Activated CD4-positive, alpha-beta T cell treated with anti-CD3 and anti-CD28 coated beads, Interleukin-2, amount 50 U/mL, for 16 hours (primary cell): ENCODE measurements at regions not wholly inside any gene's neighbourhood (a gene's known extent, or its start where the extent isn't known, plus 50 kb on each side); places are given as distances from the start of the nearest gene placed in this dataset.

Source experiments
- DNase-seq: peaks from one replicate; pipeline ENCODE4 v3.0.0-alpha.2; 2020

DNA sequence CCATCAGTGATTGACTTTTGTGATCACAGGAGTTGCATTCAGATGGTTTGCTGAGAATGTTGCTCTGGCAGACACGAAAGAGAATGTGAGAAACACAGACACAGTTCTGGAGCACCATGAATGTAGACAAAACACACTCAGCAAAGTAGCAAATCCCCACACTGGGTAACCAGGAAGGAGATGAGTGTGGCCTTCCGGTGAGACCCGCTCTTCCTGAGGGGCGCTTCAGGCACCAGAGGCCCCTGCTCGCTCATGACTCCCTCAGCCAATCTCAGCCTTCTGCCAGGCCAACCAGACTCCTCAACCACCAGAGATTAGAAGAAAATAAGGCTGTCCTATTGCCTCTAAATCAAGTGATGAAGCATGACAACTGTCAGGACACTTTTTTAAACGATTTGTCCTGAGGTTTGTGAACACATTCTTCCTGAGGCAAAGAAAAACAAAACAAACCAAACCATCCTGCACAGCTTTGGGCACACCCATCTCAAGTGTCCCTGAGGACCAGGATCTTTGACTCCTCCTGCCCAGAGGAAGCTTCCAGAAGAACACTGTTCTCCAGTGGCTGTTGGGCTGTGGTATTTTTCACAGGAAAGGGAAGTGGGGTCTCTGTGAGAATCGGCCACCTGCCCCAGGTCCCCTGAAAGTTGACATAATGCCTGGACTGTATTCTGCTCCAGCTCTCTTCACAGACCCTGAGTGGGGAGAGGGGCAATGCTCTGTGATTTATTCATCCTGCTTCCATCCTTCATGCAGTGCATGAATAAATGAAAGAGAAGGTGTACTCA is 152.8 kb downstream of the BCL11A start:
- DNase-seq = no peak

DNA sequence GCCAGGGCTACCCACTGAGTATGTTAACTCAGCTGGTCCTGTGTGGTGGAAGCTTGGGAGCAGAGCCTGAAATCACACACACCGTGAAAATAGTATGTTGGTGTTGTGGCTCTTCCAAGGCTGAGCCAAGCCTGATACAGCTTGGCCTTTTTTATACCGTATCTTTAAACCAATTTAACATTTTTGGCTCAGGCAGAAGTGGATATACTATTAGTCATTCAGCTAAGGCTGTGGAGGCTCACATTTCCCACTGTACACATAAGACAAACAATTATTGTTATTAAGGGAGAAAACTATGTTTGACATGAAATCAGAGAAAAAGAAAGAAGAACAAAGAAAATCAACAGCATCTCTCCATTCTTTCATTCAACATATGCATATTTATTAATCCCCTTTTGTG is 159.0 kb downstream of the BCL11A start:
- no peak for DNase-seq

DNA sequence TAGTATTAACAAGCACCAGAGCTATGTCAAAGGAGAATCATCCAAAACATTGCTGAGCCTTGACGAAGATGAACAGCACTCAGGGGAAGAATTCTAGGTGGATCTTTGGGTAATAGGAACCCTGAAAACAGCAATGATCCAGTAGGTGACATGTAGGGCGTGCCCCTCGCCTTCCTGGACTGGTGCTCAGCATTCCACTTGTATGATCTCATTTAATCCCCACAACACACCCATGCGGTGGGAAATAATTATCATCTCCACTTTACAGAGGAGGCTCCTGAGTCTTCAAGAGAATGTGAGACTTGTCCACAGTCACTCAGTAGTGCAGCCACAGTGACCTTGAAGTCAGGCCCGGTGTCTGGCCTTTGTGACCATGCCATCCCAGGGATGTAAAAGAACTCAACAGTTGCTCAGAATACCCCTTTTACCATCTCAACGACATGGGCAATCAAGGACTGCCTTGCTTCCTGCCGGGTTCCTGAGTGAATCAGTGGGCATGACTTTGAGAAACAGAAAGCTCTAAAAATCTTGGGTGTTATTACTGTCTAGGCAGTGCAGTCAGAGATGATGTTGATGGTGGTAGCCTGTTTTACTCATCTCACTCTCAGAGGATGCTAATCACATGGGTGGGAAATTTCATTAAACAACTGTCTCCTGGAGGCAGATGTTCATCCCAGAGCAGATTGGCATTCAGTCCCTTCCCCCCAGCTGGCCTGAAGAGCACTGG is 161.6 kb downstream of the BCL11A start:
- no peak for DNase-seq

DNA sequence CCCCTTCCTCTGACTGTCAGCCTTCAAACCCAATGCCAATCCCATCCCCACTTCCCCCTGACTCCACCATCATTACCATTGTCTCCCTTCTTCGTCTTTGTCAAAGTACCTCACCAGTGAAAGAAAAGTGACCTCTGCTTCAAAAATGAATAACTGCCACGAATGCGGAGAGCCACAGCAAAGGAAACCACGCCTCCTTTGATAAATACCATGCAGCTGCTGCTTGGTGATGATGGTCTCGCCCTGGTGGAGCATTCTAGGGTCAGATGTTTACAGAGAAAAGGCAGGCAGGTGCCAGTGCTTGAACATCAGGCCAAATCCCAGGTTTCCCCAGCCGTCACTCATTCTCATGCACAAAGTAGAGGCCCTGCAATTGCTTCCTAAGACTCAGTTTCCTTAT is 162.2 kb downstream of the BCL11A start:
- DNase-seq = no peak

DNA sequence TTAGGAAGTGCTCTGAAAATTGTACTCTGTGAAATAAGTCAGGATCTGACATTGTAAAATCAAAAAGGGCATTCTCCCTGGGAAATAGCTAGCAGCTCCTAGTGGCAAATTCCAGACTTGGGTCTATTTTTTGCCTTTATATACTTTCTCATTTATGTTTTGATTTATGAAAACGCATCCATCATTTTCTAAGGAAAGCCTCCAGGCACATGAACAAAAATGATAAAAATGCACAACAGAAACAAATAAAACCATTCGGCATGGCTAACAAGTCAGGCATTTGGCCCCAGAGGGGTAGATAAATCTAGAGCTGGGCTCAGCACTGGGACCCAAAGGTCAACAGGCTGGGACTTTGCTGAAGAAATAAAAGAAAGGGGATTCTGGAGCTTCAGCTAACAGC is 167.0 kb downstream of the BCL11A start:
- no peak for DNase-seq

DNA sequence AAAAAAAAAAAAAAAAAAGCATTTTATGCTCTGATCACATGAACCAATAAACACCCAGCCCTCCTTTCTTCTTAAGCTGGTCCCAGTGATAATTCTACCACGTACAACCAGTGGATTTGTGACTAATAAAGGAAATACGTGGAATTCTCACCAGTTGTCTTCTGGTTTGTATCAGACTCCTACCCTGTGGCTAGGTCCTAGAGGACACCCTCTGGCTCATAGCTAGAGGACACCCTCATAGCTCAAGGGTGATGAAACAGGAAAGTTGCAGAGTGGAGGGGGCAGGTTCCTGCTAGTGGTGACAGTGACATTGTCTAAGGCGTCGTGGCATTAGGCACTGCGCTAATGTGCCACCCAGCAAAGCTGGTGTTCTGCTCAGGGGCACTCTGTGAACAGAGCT is 167.8 kb downstream of the BCL11A start:
- DNase-seq = no peak

DNA sequence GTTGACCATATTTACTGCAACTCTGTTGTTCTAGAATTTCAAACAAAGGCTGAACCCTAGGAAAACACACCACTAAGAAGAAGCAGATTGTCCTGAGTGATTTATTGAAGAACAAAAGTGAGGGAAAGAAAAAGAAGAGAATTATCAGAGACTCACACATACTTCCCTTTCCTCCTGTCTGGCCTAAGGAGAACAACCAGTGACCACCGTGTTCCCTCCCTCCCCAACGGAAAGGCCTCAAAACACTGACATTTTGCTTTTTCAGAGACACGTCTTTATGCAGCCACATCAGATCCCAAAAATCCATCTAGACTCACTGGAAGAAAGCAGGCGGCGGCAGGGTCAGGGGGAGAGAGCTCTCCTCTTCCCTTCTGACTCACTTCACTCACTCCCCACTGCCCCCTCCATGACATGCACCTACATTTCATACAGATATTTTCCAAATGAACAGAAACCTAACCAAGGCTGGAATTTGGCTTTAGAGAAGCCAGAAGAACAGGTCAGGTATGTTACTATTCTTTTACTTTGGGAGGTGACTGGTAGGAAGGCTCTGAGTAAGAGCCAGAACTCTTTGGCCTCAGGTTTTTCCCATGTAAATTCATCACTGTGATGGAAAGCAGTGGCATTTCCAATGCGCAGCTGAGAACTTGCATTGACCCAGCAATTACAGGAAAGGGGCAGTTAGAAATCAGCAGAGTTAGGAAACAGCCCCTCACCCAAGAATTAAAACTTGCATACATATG is 169.9 kb downstream of the BCL11A start:
- DNase-seq = no peak

DNA sequence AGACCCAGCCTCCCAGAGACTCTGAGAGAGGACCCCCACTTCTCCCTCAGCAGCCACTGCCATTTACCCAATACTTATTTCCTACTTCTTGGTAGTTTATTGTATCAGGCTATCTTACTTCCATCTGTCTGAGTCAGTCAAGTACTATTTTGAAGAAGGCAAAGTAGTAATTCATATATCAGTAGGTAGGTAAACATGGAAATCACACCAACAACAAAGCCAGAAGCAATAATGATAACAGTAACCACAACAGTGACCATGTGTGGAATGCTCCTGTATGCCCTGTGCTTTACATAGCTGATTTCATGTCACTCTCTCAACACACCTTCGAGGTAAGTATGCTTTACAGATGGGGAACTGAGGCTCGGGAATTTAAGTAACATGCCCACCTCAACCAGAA is 173.0 kb downstream of the BCL11A start:
- no peak for DNase-seq

DNA sequence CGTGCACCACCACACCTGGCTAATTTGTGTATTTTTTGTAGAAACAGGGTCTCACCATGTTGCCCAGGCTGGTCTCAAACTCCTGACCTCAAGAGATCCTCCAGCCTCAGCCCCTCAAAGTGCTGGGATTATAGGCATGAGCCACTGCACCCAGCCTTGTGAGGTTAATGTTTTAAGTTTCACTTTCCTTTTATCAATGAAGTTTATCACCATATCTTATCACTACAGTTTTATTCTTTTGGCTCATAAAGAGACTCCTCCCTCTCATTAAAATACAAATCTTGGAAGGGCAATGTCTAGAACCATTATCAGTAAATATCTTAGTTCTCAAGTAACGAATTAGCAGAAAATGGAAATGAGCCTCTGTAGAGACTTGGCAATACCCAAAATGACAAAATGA is 173.8 kb downstream of the BCL11A start:
- no peak for DNase-seq

DNA sequence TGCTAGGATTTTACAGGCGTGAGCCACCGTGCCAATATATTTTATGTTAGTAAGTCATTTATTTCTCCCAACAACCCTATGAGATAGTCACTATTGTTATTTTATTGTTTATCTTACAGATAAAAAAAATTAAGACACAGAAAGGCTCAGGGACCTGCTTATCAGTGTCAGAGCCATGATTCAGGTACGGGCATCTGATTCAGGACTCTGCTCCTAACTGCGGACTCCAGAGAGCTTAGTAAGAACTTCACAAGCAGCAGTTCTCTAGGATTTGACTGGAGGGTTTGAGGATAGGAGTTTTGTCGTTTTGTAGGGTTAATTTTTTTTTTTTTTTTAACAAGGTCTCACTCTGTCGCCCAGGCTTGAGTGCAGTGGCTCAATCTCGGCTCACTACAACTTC is 174.2 kb downstream of the BCL11A start:
- DNase-seq = no peak

DNA sequence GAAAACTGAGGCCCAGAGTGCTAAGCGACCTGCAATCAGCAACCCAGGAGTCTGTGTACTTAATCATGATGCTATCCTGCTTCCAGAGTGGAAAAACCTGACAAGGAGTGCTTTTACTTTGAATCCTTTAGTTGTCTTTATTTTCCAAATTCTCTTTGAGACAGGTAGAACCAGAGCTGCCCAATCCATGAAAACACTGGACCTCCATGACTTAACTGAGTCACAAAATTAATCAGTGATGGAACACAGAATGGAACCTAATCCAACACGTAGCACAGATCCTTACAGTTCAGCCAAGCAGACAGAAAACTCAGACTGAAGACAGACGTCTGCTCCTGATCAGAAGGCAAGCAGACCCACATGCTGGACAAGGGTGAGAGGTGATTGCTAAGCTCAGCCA is 175.6 kb downstream of the BCL11A start:
- DNase-seq = no peak

DNA sequence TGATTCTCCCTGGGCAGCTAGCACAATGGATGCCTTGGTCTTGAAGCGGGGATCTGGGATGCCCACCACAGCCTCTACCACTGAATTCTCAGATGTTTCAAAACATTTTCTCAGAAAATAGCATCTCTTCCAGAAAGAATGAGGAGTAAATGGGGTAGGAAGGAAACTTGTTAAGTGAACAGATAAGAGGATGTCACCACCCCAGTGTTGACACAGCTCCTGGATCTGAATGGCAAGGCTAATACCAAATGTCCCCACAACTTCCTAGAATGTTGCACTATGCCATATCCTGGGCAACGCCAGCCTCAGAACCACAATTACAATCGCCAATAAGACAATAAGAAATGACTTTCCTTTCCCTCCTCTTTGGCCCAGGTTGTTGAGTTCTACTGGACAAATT is 177.2 kb downstream of the BCL11A start:
- DNase-seq = no peak

DNA sequence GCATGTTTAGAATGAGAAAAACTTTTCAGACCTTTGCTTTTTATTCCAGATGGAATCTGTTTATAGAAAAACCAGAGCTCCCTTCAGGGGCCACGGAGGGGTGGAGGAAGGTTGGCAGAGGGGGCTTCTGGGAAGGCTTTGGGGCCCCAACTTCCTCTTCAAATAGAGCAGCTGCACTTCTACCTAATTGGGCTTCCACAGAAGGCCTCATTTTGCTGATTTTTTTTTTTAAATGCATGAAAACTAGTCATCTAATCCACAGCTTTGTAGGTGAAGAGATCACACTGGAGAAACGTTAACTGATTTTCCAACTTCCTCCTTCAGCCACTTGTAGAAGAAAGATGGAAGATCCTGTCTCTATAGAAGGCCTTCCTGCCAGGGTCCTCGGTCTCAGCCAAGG is 181.8 kb downstream of the BCL11A start:
- no peak for DNase-seq

DNA sequence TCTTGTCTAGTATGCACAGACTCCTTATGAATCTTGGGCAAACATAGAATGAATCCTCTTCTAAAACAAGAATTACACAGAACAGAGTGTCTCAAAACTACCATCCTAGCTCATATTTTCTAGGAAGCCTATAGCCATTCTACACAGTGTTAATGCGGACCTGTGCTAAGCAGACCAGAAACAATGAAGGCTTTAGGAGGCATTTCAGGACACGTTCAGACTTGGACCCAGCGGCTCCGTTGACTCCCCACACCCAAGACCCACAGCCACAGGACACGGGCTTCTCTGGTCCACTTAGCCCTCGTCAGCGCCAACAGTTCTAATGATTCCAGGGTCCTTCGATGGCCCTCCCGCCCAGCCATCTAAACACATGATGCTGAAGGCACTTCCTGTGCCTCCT is 182.2 kb downstream of the BCL11A start:
- no peak for DNase-seq

DNA sequence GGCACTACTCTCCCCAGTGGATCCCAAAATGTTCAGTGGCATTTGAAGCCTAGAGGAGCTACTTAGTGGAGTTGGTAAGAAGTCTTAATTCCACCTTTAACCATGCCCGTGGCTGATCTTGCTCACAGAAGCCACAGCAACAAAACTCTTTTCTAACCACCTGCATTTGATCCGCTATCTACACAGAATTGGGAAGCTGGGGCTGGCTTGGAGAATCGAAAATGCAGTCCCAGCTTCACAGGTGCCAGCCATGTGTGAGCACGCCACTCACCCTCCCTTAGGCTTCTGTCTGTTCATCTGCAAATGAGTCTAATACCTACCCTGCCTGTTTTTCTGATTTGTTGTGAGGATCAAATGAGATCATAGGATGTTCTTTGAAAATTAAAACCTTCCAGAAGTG is 182.6 kb downstream of the BCL11A start:
- DNase-seq = no peak

DNA sequence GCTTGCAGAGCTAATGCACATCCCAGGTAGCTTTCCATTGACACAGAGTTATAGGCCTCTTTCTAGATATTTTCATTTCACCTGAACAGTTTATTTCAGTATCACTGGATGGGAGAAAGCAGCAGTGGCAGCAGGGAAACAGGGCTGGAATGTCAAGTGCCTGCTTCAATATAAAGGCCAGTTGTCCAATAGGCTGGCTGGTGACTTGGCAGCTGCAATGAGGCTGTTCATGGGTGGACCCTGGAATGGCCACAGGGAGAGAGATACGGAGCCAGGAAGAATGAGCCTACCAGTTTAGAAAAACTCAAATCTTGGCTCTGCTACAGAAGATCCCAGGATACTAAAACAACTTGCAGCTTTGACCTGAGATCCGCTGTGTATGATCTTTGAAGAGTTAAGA is 185.0 kb downstream of the BCL11A start:
- no peak for DNase-seq

DNA sequence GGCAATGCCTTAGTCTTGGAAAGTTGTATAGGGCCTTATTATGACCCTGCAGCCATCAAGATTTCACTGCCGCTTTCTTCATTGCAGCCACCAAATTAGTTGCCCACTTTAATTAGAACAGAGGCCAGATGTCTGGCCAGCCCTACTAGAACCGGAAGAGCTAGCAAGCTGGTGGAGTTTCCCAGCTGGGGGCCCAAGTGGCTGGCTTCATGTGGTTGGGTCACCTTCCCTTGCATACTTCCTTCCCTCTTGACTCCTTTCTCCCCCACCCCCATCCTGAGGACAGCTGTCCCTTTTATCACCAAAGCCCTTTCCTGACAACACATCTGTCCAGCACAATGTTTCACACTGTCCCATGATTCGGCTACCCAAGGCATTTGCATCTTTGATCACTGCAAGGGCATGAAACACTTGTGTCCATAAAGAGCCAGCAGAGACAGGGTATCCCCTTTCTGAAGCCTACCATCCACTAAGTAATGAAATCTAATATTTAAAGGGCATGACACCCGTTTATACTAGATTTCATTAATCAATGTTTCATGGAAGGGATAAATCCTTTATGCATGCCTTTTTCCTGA is 187.2 kb downstream of the BCL11A start:
- no peak for DNase-seq

DNA sequence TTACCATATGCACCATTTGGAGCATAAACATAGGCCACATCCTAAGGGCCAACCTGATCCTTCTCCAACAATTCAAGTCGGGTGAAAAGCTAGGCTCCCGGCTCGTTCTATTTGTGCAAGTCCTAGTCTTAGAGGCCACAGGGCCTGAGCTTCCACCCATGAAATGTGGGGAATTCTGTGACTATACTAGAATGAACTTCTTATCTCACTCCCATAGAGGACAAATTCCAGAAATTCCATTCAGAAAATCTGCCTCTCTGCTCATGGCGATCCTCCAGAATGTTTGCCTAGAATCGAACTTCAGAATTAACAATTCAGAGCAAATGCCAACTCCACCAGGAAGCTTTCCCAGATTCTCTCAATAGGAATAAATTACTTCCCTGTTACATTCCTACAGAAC is 187.9 kb downstream of the BCL11A start:
- no peak for DNase-seq

DNA sequence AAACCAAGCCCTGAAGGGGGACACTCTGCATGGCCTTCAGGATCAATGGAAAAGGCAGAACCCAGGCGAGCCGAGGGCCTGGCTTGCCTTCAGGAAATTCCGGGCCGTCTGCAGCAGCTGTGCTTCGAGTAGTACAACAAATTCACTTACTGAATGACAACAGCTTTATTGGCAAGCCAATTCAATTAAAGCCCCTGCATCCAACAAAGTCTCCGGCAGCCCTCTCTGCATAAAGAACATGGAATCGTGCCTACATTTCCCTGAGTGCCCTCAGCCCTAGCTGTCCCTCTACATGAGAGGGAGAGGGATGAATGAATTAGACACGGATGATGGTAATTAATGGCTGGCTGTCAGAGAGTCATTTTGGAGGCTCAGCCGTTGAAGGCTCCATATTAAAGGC is 189.0 kb downstream of the BCL11A start:
- no peak for DNase-seq

DNA sequence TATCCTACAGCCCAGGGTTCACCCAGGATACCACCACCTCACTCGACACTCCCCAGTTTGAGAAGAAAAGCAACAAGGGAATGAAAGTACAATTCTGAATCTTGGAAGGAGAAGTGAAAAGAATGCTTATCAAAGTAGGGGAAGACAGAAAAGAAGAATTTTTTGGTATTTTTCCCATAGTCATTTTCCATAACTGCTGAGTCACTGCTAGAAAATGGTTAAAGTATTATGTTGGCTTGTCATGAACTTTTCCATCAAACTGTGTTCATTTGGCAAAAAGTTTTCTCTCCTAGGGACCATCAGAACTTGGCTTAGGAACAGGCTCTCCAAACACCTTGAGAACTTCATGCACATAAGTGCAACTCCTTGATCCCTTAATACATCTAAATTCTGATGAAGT is 192.0 kb downstream of the BCL11A start:
- no peak for DNase-seq

DNA sequence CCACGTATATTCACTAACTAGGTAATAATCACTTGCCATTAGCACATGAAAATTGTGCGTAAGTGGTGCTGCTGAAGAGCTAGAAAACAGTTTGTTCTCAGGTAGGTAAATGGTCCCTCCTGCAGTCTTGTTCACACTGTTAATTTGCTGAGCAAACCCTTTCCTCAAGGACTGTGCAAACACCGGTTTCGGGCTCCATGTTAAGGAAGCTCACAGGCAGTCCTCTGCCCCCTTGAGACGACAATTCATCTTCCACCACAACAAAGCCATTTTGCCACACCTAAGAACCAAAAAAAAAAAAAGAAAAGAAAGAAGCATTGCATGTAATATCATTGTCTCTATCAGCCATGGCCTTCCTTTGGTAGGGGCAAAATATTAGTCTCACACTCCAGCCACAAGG is 193.9 kb downstream of the BCL11A start:
- no peak for DNase-seq

DNA sequence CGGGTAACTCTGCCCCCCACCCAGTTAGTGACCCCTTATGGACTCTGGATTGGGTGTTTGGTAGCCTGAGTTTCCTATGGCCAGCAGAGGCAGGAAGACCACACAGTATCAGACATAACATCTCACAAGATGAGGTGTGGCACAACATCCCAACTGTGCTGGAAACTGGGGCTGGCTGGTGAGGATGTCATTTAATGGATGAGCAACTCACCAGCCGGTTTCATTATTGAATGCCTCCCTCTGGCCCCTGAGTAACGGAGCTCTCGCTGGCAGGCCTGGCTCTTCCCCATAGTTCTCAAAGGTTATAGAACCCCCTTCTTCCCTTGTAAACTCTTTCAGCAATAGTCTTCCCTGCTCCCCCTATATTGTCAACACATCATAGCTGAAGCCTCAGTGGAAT is 195.0 kb downstream of the BCL11A start:
- DNase-seq = no peak

DNA sequence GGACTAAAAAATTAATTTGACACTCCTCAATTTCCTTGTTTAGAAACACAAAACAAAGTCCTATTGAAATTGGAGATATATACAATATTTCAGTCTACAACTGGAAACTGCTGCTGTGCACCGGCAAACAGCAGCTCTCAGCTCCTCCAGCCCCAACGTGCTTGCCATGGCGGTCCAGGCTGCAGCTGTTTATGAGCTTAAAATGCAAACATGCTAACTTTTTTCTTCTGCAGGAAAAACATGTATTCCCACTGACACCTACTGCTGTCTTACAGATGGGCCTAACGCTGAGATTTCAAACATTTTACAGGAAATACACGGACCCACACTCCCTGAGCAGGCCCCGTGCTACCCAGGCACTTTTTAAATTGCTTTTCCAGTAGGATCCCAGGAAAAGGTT is 195.5 kb downstream of the BCL11A start:
- no peak for DNase-seq

DNA sequence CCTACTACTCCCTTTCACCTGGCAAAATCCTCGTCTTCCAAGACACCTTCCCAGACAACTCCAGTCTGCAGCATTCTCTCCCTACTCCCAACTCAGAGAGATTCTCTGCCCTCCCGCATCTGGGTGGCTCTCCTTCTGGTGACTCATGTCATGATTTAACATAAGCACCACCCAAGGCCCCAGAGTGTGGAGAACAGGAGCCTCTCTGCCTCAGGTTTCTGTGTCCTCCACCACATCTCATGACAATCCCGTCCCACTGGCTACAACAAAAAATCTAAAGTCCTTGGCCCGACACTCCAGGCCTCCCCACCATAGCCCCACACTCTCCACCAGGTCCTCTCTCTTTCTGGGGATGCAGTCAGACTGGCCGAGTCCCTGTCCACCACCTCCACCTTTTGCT is 197.1 kb downstream of the BCL11A start:
- no peak for DNase-seq
